Spleen (tissue), 11 donors: ENCODE measurements at regions not wholly inside any gene's neighbourhood (a gene's known extent, or its start where the extent isn't known, plus 50 kb on each side); places are given as distances from the start of the nearest gene placed in this dataset.

ENCODE experiments used
- DNase-seq: peaks from one replicate; pipeline ENCODE4 v3.0.0-alpha.2; 2020
- H3K27ac ChIP-seq, 8 donors: fragments of 200-600 bp; sonication (generic) in 7 of 8; 1 replicate in 4 of 8; 2 replicates in 4 of 8; pipeline versions ENCODE4 v1.5.0 to v1.8.0; 2016 to 2021; ENCODE audit warnings: inconsistent platforms in 4 of 8, mild to moderate bottlenecking in 4 of 8, moderate library complexity in 1 of 8
- H3K27me3 ChIP-seq, 7 donors: fragments of 200-600 bp; sonication (generic) in 6 of 7; replicated peaks in 1 of 7; 1 replicate in 4 of 7; 2 replicates in 3 of 7; pipeline versions ENCODE4 v1.5.0 to v1.8.0; 2016 to 2021; ENCODE audit warnings: inconsistent platforms in 3 of 7, mild to moderate bottlenecking in 1 of 7
- H3K36me3 ChIP-seq, 6 donors: fragments of 200-600 bp; sonication (generic) in 5 of 6; 1 replicate in 4 of 6; 2 replicates in 2 of 6; pipeline versions ENCODE4 v1.5.0 to v1.8.0; 2016 to 2021; ENCODE audit warnings: inconsistent platforms in 2 of 6
- H3K4me1 ChIP-seq, 6 donors: fragments of 200-600 bp; sonication (generic) in 5 of 6; 1 replicate in 3 of 6; 2 replicates in 3 of 6; pipeline versions ENCODE4 v1.5.0 to v1.8.0; 2016 to 2021; ENCODE audit warnings: inconsistent platforms in 3 of 6
- H3K4me3 ChIP-seq, 8 donors: fragments of 200-600 bp; sonication (generic) in 7 of 8; 1 replicate in 4 of 8; 2 replicates in 4 of 8; pipeline versions ENCODE4 v1.5.0 to v1.8.0; 2016 to 2021; ENCODE audit warnings: inconsistent platforms in 4 of 8, mild to moderate bottlenecking in 4 of 8, moderate library complexity in 2 of 8
- H3K9me3 ChIP-seq, 8 donors: fragments of 200-600 bp; sonication (generic) in 7 of 8; 1 replicate in 4 of 8; 2 replicates in 4 of 8; pipeline versions ENCODE4 v1.5.0 to v1.8.0; 2016 to 2021; ENCODE audit warnings: inconsistent platforms in 4 of 8
- CTCF ChIP-seq, 11 experiments: fragments of 200-600 bp in 7 of 11; fragments of 450-650 bp in 4 of 11; sonication (generic) in 4 of 11; IDR thresholded peaks in 8 of 11; conservative IDR thresholded peaks in 3 of 11; 1 replicate in 7 of 11; 2 replicates in 4 of 11; pipeline versions ENCODE4 v1.4.0 to v1.8.0; 2016 to 2021; ENCODE audit warnings: antibody characterized with exemption in 11 of 11, inconsistent platforms in 4 of 11, mild to moderate bottlenecking in 1 of 11
- POLR2A ChIP-seq, 3 donors: fragments of 450-650 bp; IDR thresholded peaks; one replicate each; pipeline ENCODE4 v1.5.1; 2017; ENCODE audit warnings: antibody characterized with exemption in 3 of 3, mild to moderate bottlenecking in 1 of 3
- POLR2AphosphoS5 ChIP-seq, 3 donors: sonication (generic); formaldehyde crosslinking; IDR thresholded peaks; one replicate each; pipeline ENCODE4 v1.5.1; 2017; ENCODE audit warnings: antibody characterized with exemption in 3 of 3
- WGBS, 5 donors: extraction: QIAGEN DNeasy Blood & Tissue Kit in 3 of 5; methylation state at CpG; one replicate each; pipeline versions ENCODE4 v1.1.5 to v1.1.7; 2013 to 2018; 5-methylcytosine and 5-hydroxymethylcytosine counted together
- intact Hi-C: fragments of 100-400 bp; cut with DNase I; formaldehyde crosslinking; loops from one replicate; pipeline ENCODE4 v1.15.0; 2023; ENCODE audit warnings: low total_unique reads
- donor health status: healthy with polysubstance abuse.
- donor health status: DM: no; HTN: no; CAD: no; lungs with moderate emphysema.
- donor health status: DM: no; HTN: no; CAD: no.
- donor health status: Bipolar disorder and iron deficiency.
- donor health status: healthy.
- donor health status: DM: no; HTN: no; CAD: no.
- donor health status: DM: yes; HTN: yes; CAD: no.

GRCh38 chr3:110419096-110419495 is 652.5 kb upstream of the NECTIN3 start:
- no peaks in the 10 kb centered on the region for H3K4me1 ChIP-seq
- H3K36me3 ChIP-seq: no peaks in the 10 kb centered on the region
- TF ChIP-seq POLR2AphosphoS5 (IDR thresholded peaks at IDR 0.05) (no peak), POLR2A (IDR thresholded peaks at IDR 0.05) (no peak), CTCF (IDR thresholded peaks at IDR 0.05 in 8 of 11, conservative IDR thresholded peaks at IDR 0.05 in 3 of 11) (no peak)
- 26 to 49% (median 43%) methylated on average over 2 of the region's 2 CpGs for WGBS, 5 donors
- no peak for DNase-seq
- H3K27ac ChIP-seq: no peak overlapping the region
- no peak overlapping the region for H3K4me3 ChIP-seq
- no peaks in the 10 kb centered on the region for H3K27me3 ChIP-seq
- intact Hi-C loops: no loop called here
- no peaks in the 10 kb centered on the region for H3K9me3 ChIP-seq

- intact Hi-C loops: no loop called here
Observed at GRCh38 chr3:110419601-110420000, 652.0 kb upstream of the NECTIN3 start.

GRCh38 chr3:110420158-110420641 is 651.4 kb upstream of the NECTIN3 start:
- Histone ChIP-seq H3K4me1 (no peaks in the 10 kb centered on the region), H3K27me3 (no peaks in the 10 kb centered on the region), H3K9me3 (no peaks in the 10 kb centered on the region), H3K4me3 (no peak overlapping the region), H3K27ac (no peak overlapping the region), H3K36me3 (no peaks in the 10 kb centered on the region)
- intact Hi-C loops: no loop called here
- no peak for DNase-seq
- no peak for TF ChIP-seq POLR2AphosphoS5 (IDR thresholded peaks at IDR 0.05)
- no peak for TF ChIP-seq CTCF (IDR thresholded peaks at IDR 0.05 in 8 of 11, conservative IDR thresholded peaks at IDR 0.05 in 3 of 11)
- no peak for TF ChIP-seq POLR2A (IDR thresholded peaks at IDR 0.05)
- WGBS, 5 donors: 71 to 83% (median 78%) methylated on average over 3 of the region's 3 CpGs

More at GRCh38 chr3:110419601-110420000, 652.0 kb upstream of the NECTIN3 start:
- TF ChIP-seq POLR2AphosphoS5 (IDR thresholded peaks at IDR 0.05) (no peak), POLR2A (IDR thresholded peaks at IDR 0.05) (no peak), CTCF (IDR thresholded peaks at IDR 0.05 in 8 of 11, conservative IDR thresholded peaks at IDR 0.05 in 3 of 11) (no peak)
- Histone ChIP-seq H3K27me3 (no peaks in the 10 kb centered on the region), H3K27ac (no peak overlapping the region), H3K4me3 (no peak overlapping the region), H3K36me3 (no peaks in the 10 kb centered on the region), H3K9me3 (no peaks in the 10 kb centered on the region), H3K4me1 (no peaks in the 10 kb centered on the region)
- DNase-seq: no peak
- 56 to 81% (median 66%) methylated on average over 2 of the region's 2 CpGs for WGBS, 5 donors

GRCh38 chr3:110423276-110423675 is 648.3 kb upstream of the NECTIN3 start:
- no peak for DNase-seq
- no peak overlapping the region for H3K4me3 ChIP-seq
- no peaks in the 10 kb centered on the region for H3K9me3 ChIP-seq
- no peak for TF ChIP-seq POLR2A (IDR thresholded peaks at IDR 0.05)
- TF ChIP-seq POLR2AphosphoS5 (IDR thresholded peaks at IDR 0.05): no peak
- TF ChIP-seq CTCF (IDR thresholded peaks at IDR 0.05 in 8 of 11, conservative IDR thresholded peaks at IDR 0.05 in 3 of 11): no peak
- H3K27ac ChIP-seq: no peak overlapping the region
- 85 to 92% (median 91%) methylated on average over 2 of the region's 2 CpGs for WGBS, 5 donors
- intact Hi-C loops: no loop called here
- H3K36me3 ChIP-seq: no peaks in the 10 kb centered on the region
- no peaks in the 10 kb centered on the region for H3K27me3 ChIP-seq
- no peaks in the 10 kb centered on the region for H3K4me1 ChIP-seq
